H1 (cell line): ENCODE measurements at regions not wholly inside any gene's neighbourhood (a gene's known extent, or its start where the extent isn't known, plus 50 kb on each side); places are given as distances from the start of the nearest gene placed in this dataset.

ENCODE experiments used
- BACH1 ChIP-seq: IDR thresholded peaks from 2 replicates; pipeline ENCODE4 v1.6.1; 2012; ENCODE audit warnings: low read length, improper control_type of control experiment
- BCL11A ChIP-seq, 2 experiments: IDR thresholded peaks; one replicate each; pipeline ENCODE4 v1.6.1; 2011; ENCODE audit warnings: low read depth in 2 of 2, low read length in 2 of 2, mild to moderate bottlenecking in 2 of 2
- HDAC2 ChIP-seq, 2 experiments: fragments of 300-600 bp in 1 of 2; sonication (generic) in 1 of 2; IDR thresholded peaks; 2 replicates each; pipeline ENCODE4 v1.6.1; 2011 to 2012; ENCODE audit warnings: low read depth in 2 of 2, low read length in 2 of 2, mild to moderate bottlenecking in 2 of 2, moderate library complexity in 2 of 2, borderline replicate concordance in 1 of 2, inconsistent platforms in 1 of 2
- KDM5A ChIP-seq: fragments of 200-600 bp; IDR thresholded peaks from 2 replicates; pipeline ENCODE4 v1.7.1; 2012; ENCODE audit warnings: mild to moderate bottlenecking, low read length, inconsistent platforms, mixed read lengths
- RFX5 ChIP-seq: IDR thresholded peaks from 2 replicates; pipeline ENCODE4 v1.6.1; 2011; ENCODE audit warnings: low read depth, low read length, improper control_type of control experiment, borderline replicate concordance
- SIN3A ChIP-seq, 2 experiments: IDR thresholded peaks in 1 of 2; conservative IDR thresholded peaks in 1 of 2; 2 replicates each; pipeline ENCODE4 v1.6.1; 2011 to 2012; ENCODE audit warnings: low read length in 2 of 2, improper control_type of control experiment in 1 of 2, low read depth in 1 of 2, mild to moderate bottlenecking in 1 of 2

GRCh38 chr4:123866796-123867195, 470.2 kb downstream of the SPRY1 start (continued):
- TF ChIP-seq SIN3A (conservative IDR thresholded peaks at IDR 0.05 in 1 of 2, IDR thresholded peaks at IDR 0.05 in 1 of 2; ENCODE audit: low read depth in 1 of 2, low read length in 2 of 2), result no peak
- TF ChIP-seq BACH1, result no peak
- TF ChIP-seq KDM5A, result no peak
- no peak for TF ChIP-seq HDAC2 (IDR thresholded peaks at IDR 0.05; ENCODE audit: borderline replicate concordance in 1 of 2, low read depth in 2 of 2, low read length in 2 of 2)
- TF ChIP-seq RFX5, result no peak
- TF ChIP-seq BCL11A (IDR thresholded peaks at IDR 0.05; ENCODE audit: low read depth in 2 of 2, low read length in 2 of 2), result no peak
